ENCODE measurements at regions not wholly inside any gene's neighbourhood (a gene's known extent, or its start where the extent isn't known, plus 50 kb on each side); places are given as distances from the start of the nearest gene placed in this dataset.

GRCh38 chr1:191034132-191034531 lies 556.5 kb upstream of the BRINP3 start:
- no peaks in the 10 kb centered on the region for H3K27me3 ChIP-seq
- TF ChIP-seq CTCF (IDR thresholded peaks at IDR 0.05) = no peak
- no peaks in the 10 kb centered on the region for H3K9me3 ChIP-seq
- no peak overlapping the region for H3K27ac ChIP-seq
- no peak for DNase-seq (ENCODE audit: low spot score)
- H3K4me3 ChIP-seq = no peak overlapping the region
- no peaks in the 10 kb centered on the region for H3K4me1 ChIP-seq
- no peaks in the 10 kb centered on the region for H3K36me3 ChIP-seq

DNA sequence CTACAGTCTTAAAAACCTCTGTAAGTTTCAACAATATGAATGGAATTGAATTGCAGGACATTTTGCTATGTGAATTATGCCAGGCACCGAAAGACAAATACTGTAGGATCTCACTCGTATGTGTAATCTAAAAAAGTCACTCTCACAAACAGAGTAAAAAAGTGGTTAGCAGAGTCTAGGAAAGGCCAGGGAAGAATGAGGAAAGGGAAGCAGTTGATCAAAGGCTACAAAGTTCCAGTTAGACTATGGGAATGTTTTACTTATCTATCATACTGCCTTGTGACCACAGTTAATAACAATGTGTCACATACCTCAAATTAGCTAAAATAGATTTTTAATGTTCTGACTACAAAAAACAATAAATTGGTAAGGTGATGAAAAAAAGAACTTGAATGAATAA lies 565.4 kb upstream of the BRINP3 start:
- Histone ChIP-seq H3K9me3 (no peaks in the 10 kb centered on the region), H3K27me3 (no peaks in the 10 kb centered on the region), H3K4me3 (no peak overlapping the region), H3K27ac (no peak overlapping the region), H3K4me1 (no peaks in the 10 kb centered on the region), H3K36me3 (no peaks in the 10 kb centered on the region)
- DNase-seq (ENCODE audit: low spot score) = no peak
- TF ChIP-seq CTCF (IDR thresholded peaks at IDR 0.05) = no peak

DNA sequence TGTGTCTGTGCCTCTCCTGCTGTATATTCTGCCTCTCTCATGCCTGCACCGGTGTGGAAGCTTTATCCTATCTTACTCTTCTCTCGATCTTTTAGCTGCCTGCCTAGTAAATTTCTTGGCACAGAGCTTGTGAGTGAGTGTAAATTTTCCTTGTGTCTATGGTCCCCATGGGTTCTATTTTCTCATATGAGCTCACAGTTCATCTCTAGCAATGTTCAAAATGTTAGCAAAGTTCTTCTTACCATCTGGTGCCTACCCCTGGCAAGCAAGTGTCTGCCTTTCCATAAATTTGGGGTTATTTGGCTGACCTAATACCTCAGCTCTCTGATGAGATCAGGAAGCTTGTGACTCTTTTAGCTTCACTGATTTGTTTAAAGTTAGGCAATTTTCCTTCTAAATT lies 572.1 kb upstream of the BRINP3 start:
- Histone ChIP-seq H3K27me3 (no peaks in the 10 kb centered on the region), H3K4me1 (no peaks in the 10 kb centered on the region), H3K9me3 (no peaks in the 10 kb centered on the region), H3K4me3 (no peak overlapping the region), H3K27ac (no peak overlapping the region), H3K36me3 (no peaks in the 10 kb centered on the region)
- TF ChIP-seq CTCF (IDR thresholded peaks at IDR 0.05) = no peak
- no peak for DNase-seq (ENCODE audit: low spot score)

- TF ChIP-seq CTCF (IDR thresholded peaks at IDR 0.05) = no peak
- no peaks in the 10 kb centered on the region for H3K27me3 ChIP-seq
- DNase-seq (ENCODE audit: low spot score) = no peak
These were observed 575.2 kb upstream of the BRINP3 start for GRCh38 chr1:191052888-191053287.

GRCh38 chr1:191065346-191065745 lies 587.7 kb upstream of the BRINP3 start:
- no peaks in the 10 kb centered on the region for H3K9me3 ChIP-seq
- DNase-seq (ENCODE audit: low spot score) = no peak
- H3K27me3 ChIP-seq = no peaks in the 10 kb centered on the region
- H3K4me3 ChIP-seq = no peak overlapping the region
- no peaks in the 10 kb centered on the region for H3K36me3 ChIP-seq
- H3K27ac ChIP-seq = no peak overlapping the region
- TF ChIP-seq CTCF (IDR thresholded peaks at IDR 0.05) = no peak
- H3K4me1 ChIP-seq = no peaks in the 10 kb centered on the region

More at GRCh38 chr1:191052888-191053287, 575.2 kb upstream of the BRINP3 start:
- H3K4me1 ChIP-seq = no peaks in the 10 kb centered on the region
- H3K4me3 ChIP-seq = no peak overlapping the region
- no peak overlapping the region for H3K27ac ChIP-seq
- H3K36me3 ChIP-seq = no peaks in the 10 kb centered on the region
- H3K9me3 ChIP-seq = no peaks in the 10 kb centered on the region

- H3K27ac ChIP-seq = no peak overlapping the region
- no peaks in the 10 kb centered on the region for H3K4me1 ChIP-seq
- no peaks in the 10 kb centered on the region for H3K9me3 ChIP-seq
- TF ChIP-seq CTCF (IDR thresholded peaks at IDR 0.05) = no peak
- H3K36me3 ChIP-seq = no peaks in the 10 kb centered on the region
- no peaks in the 10 kb centered on the region for H3K27me3 ChIP-seq
- no peak overlapping the region for H3K4me3 ChIP-seq
- no peak for DNase-seq (ENCODE audit: low spot score)
These were observed 588.1 kb upstream of the BRINP3 start for GRCh38 chr1:191065771-191066170.

All from right atrium auricular region (tissue), 2 donors.